KG1 (cell line): ENCODE measurements at regions not wholly inside any gene's neighbourhood (a gene's known extent, or its start where the extent isn't known, plus 50 kb on each side); places are given as distances from the start of the nearest gene placed in this dataset.
"Not testable (repeated sequence)": the region's sequence is repeated elsewhere in the genome, so short reads cannot be mapped to it uniquely, and the experiment has no call there.

ENCODE experiments used
- DNase-seq: peaks from one replicate; lab custom pipeline; 2025; lab: John Stamatoyannopoulos, UW

DNA sequence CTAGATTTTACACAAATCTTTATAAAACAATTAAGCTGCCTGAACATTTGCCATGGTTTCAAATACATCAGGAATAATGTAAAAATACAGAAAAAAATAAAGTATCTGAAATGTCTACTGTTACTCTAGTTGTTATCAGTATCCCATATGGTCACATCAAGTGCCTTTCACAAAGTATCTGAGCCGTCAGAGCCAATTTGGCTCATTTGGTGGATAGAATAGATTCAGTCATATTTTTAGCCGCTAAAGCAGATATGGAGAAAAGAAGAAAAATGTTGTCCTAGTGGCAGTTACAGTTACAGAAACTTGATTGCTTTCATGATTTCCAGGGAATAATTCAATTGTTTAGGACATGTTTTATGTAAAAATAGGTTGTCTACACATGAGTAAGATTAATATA, 641.1 kb downstream of the RAPGEF2 start:
- DNase-seq = no peak

DNA sequence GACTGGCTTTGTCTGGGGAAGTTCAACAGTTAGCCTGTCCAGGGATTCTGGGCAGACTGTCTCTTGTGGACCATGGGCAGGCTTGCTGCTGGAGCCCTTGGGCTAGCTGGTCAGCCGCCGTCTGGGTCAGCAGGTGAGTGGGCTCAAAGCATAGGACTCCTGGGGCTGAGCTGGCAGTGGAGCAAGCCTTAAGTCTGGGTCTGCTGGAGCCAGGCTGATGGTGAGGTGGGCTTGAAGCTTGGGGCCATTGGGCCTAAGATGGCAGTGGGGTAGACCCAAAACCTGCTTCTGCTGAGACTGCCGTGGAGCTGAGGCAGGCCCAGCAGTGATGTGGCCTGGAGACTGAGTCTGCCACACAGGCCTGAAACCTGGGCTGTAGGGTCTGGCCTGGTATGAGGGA, 645.1 kb downstream of the RAPGEF2 start:
- no peak for DNase-seq

DNA sequence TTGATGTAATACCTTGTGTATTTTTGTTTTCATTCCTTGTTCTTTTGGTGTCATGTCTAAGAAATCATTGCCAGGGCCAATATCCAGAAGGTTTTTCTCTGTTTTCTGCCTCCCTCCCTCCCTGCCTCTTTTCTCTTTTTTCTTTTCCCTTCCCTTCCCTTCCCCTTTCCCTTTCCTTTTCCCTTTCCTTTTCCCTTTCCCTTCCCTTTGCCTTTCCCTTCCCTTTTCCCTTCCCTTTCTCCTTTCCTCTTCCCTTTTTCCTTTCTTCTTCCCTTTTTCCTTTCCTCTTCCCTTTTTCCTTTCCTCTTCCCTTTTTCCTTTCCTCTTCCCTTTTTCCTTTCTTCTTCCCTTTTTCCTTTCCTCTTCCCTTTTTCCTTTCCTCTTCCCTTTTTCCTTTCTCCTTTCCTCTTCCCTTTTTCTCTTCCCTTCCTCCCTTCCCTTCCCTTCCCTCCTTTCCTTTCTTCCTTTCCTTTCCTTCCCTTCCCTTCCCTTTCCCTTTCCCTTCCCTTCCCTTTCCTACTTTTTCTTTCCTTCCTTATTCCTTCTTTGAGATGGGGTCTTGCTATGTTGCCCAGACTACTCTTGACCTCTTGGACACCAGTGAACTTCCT, 646.1 kb downstream of the RAPGEF2 start:
- DNase-seq = no peak

DNA sequence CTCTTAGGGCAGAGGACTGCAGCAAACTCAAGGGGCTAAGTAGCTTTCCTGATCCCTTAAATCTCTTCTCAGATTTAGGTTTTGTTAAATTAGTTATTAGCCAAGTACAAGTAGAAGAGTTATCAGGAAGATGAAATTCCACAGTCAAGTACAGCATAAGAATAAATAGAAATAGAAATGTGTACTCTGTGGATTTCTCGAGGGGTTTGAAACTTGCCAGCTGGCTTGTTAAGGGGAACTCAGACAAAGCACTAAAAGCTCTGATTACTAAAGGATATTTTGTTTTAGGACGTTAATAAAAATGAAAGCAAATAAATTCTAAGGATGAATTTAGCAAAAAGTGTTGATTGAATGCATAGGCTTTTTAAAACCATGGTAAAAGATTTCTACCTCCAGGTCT, 654.6 kb downstream of the RAPGEF2 start:
- DNase-seq = no peak

DNA sequence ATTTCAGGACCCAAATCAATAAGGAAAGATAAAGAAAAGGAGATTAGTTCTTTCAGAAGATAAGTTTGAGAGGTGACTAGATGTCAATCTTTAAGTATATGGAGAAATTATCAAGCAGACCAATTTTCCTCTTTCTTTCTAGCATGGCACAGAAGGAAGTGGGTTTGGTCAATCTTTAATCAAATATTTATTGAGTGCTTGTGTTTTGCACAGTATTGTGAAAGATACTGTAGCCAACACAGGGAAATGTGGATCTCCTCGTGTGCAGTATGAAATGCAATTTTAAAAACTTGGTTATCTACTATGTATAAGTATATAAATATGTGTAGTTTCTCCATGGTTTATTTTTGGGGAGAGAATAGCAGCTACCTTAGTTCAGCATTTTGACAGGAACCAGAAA, 655.2 kb downstream of the RAPGEF2 start:
- no peak for DNase-seq

DNA sequence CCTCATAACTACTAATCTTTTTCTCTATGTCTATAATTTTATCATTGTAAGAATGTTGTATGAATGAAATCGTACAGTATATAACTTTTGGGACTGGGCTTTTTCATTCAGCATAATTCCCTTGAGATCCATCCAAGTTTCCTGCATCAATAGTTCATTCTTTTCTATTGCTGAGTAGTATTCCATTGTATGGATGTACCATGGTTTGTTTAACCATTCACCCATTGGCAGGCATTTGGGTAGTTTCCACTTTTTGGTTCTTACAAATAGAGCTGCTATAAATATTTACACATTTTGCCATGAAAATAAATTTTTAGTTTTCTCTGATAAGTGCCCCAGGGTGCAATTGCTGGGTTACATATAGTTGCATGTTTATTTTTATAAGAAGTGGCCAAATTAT, 659.8 kb downstream of the RAPGEF2 start:
- no peak for DNase-seq

DNA sequence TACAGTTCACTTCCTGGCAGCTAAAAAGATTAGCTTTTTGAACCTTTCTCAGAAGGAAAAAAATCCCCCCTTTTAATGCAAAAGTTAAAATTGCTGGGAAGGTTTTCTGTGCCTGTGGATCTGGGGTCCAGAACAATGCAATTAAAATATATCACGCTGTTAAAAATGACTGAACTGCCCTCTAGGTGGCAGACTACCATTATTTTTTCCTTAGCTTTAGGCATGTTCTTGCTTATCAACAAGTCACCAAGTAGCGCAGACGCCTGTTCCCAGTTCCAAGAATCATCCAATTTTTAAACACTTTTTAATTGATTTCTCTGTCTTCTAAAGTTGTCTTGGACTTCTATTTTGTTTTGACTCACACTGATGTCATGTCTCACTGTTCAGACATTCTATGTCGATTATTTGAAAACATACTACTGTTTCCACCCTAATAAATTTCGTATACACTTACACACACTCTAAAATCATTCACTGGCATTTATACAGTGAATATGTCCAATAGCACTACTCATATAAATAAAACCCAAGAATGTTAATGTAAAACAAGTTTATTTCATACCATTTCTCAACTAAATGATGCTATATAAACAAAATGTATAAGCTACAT, 661.6 kb downstream of the RAPGEF2 start:
- DNase-seq = no peak

DNA sequence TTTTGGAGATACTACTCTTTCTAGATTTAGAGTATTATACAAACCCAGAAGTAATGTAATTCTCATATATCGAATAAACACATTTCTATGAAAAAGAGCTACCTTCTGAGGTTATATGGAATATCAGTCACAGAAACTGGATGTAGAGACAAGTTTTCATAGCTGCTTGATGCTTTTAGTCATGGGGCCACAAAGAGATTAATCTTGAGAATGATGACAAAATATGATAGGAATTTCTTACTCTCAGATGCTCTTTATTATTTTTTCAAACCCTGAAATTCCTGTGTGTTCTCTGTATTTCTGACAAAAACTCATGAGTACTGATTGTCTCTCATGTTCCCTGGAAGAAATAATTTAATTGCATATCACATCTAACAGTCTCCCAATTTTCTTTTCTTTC, 662.5 kb downstream of the RAPGEF2 start:
- no peak for DNase-seq

DNA sequence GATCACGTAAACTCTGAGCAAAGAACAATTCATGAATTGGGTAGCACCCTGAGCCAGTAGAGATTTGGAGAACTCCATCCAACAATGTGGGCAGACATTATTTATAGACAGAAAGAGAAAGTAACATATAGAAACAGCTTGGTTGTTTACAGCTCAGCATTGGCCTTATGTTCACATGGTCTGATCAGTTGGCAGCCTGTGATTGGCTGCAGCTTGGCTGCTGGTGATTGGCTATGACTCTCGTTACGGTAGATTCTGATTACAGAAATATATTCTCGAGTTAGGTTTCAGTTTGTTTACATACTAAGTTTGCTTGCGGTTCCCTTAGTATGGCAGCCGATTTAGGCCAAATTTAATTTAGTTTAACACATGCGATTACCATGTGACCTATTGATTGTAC, 663.4 kb downstream of the RAPGEF2 start:
- DNase-seq = no peak

DNA sequence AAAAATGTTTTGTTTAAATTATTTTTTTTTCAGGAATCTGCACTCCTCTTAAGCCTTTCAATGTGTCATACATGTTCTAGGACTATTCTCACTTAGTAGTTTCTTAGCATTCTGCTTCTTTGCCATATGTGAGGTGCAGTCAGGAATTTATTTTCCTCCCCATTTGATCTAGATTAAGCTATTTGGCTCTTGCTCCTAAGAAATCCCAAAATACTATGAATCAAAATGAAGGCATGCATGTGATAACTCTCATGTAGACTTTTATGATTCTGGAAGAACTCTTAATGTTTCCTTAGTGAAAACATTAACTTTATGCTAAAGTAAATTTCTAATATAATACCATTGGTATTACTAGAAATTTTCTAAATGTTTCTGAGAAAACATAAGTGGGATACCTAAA, 664.5 kb downstream of the RAPGEF2 start:
- DNase-seq = no peak

DNA sequence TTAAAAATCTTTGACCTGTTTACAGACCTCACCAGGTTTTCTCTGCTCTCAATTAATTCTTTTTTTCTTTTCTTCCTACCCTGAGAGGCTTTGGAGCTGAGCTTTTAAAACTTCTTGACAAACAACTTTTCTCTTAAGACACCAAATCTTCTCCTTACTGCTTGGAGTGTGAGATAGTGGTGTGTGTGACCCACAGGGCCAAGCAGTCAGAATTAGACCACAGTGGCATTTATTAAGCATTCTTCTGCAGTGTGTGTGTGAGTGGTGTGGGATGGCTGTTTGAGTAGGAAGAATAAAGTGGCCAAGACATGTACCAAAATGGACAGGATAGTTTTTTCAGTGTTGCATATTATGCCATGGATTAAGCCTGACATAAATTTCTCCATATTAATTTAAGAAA, 665.1 kb downstream of the RAPGEF2 start:
- DNase-seq = no peak

DNA sequence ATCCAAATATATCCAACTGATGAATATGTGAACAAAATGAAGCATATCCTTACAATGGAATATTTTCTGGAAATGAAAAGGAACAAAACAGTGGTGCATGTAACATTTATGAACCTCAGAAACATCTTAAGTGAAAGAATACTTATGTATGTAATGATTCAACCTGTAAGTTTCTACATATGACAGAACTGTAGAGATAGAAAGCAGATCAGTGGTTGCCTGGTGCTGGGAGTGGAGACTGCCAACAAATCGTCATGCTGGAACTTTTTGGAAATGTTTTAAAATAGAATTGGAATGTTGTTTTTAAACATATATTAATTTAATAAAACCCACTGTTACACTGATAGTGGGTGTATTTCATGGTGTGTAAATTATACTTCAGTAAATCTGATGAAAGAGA, 667.5 kb downstream of the RAPGEF2 start:
- DNase-seq = no peak

DNA sequence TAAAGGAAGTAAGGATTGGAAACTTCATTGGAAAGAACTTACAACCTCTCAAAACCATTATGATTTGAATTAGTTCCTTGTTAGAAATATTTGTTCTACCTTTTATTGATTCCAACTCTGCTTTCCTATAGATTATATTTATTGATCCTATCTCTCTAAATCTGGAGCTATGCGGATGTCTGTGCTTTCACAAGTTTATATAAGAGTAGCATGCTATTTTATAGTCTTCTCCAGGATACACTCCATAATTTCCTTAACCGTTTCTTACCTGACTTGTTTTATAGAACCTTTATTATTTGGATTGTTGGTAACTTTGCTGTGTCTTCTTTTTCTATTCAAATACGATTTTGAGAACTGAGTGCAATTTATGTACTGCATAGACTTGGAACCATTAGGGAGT, 668.1 kb downstream of the RAPGEF2 start:
- no peak for DNase-seq

DNA sequence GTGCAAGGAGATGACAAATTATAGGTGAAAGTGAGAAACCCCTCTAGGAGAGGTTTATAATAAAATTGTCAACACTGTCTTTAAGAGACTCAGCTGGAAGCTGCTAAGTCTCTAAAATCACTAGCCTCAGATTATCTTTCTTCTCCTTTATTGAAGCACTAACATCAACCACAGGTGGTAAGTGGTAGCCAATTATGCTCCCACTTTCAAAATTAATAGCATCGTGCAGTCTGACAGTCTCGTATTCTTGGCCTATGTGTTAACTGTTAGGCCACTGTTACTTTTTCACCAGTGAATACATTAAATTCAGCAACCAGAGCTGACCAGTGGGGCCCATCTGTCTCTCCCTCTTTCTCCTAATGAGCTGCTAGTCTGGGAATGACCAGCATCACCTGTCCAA, 674.1 kb downstream of the RAPGEF2 start:
- DNase-seq = no peak

DNA sequence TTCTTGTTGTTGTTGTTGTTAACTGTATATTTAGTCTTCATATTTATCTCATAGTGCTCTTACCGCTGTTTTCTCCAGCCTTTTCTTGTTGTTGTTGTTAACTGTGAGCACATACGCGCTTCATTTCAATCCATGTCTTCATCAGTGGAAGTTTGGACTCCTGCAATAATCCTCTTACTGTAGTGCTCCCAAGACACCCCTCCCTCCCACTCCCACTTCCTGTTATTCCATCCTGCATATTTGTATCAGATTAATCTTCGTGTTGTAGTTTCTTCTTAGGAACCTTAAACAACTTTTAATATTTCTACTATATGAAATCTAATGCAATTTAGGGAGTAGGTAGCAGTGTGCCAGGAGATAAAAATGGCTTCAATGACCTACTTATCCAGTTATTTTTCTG, 674.8 kb downstream of the RAPGEF2 start:
- no peak for DNase-seq

DNA sequence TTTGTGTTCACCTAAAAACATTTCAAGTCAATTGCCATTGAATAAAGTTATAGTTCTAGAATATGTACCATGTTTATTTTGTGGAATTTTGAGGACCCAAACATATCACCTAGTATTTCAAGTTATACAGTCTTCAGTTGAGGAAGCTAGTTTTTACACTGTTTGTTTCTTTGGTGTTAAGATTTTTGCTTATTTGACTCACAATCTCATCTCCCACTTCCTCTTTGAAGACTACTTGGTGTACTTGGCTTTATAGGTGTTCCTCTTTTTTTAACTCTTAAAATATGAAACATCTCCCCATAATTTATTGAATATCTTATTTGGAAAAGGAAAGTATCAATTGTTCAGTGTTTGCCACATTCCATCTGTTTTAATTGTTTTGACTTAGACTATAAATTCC, 675.4 kb downstream of the RAPGEF2 start:
- DNase-seq = no peak

DNA sequence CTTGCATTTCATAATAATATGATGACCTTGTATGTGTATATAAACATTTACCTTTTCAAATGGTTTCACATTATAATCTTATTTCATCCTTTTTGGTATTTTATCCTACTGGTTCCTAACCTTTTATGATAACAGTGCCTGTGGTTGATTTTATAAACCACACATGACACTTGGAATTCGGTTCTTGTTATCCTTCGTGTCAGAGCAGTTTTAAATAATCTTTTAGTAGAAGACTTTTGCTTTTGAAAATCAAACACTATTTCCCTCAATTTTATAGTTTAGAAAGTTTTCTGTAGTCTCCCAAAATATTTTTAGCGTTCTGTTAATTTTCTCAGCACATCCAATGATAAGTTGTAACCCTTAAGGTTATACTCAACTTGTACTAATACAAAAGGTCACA, 676.8 kb downstream of the RAPGEF2 start:
- no peak for DNase-seq

DNA sequence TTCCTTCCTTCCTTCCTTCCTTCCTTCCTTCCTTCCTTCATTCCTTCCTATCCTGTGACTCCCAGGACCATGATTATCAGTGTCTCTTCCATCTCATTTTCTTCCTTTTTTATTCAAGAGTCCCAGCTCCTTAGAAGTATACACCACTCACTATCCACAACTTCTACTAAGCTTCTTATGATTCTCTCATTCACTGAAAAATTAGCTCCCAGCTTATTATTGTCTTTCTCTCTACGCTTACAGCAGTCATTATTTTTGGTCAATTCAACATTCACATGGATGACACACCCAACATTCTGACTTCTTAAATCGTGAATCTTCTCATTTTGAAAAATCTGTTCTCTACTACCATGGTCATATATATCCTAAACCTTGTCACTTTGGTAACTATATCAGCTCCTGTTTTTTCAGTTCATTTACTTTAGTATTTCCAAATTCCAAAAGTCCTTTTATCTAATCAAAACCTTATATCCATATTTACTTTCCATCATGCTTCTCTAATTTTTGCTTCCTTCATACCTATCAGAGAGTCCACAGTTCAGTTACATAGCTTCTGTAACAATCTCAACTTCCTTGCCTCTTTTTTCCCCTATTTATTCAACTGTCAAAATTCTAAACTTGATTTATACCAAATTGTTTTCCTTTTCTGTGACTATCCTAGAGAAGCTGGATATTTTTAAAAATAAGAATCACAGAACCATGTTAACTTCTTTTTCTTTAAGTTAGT, 677.5 kb downstream of the RAPGEF2 start:
- no peak for DNase-seq

DNA sequence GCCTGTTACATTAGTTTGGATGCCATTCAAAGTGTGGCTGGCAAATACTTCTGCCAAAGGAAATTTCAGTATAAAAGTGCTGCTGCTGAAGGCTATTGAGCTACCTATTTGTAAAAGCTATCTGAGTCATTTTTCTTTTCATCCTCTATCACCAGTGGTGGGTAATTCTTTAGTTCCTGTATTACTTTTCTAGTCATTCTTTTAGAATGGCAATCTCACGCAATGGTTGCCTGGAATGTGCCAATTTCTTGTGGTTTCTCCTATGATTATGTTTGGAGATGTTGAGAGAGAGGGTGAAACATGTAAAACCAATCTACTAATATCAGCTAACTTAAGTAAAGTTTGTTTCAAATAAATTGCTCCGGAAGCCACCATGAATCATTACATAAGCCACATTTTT, 685.0 kb downstream of the RAPGEF2 start:
- no peak for DNase-seq

DNA sequence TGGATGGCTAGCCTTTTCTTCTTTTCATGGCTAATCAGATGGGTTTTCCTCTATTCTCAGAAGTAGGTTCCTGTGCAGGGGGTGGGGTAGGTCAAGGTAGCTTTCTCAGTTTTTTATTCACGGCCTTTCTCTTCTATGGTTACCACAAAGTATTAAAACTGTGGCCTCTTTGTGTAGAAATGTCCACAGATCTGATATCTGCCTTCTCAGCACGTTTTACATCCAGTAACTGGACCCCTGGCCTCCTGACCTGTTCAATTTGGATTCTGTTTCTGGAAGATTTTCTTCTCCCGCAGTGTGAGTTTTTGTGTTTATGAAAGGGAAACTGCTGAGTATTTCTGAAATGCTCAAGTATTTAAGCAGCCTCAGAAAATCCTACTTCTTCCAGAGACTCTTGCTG, 688.5 kb downstream of the RAPGEF2 start:
- no peak for DNase-seq

DNA sequence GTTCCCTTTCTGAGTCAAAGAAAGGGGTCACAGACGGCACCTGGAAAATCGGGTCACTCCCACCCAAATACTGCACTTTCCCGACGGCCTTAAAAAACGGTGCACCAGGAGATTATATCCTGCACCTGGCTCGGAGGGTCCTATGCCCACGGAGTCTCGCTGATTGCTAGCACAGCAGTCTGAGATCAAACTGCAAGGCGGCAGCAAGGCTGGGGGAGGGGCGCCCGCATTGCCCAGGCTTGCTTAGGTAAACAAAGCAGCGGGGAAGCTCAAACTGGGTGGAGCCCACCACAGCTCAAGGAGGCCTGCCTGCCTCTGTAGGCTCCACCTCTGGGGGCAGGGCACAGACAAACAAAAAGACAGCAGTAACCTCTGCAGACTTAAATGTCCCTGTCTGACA, 701.7 kb downstream of the RAPGEF2 start:
- DNase-seq = not testable (repeated sequence)

DNA sequence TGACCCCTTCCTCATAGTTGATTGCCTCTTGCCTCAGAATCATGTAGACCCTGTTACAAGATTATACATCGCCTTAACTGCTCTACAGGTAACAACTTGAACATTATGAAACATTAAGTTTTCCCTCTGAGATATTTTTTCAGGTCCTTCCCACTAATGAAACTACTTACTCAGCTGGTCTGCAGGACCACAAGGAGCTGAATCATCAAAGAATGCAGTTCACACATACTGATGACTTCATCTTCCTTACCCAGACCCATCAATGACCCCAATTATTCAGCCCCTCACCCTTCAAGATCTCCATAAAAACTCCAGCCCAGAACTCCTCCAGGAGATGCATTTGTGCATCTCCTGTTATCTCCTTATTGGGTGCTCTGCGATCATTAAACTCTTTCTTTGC, 720.9 kb downstream of the RAPGEF2 start:
- DNase-seq = no peak

DNA sequence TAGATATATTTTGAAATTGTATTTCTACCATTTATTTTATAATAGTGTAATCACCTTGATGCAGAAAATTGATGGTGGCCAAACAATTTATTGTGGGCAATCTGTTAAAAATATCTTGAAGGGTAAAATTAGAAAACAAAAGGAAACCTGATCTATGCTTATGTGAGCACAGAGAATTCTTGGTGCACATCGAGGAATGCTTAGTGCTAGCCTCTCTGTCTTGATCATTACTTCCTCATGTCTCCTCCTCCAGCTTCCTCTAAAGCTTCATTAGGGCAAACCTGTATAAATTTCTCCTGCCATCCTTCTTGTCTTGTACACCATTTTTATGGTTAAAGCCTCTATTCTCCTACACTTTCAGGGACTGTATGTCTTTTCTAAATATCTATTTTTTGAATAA, 725.8 kb downstream of the RAPGEF2 start:
- DNase-seq = no peak

DNA sequence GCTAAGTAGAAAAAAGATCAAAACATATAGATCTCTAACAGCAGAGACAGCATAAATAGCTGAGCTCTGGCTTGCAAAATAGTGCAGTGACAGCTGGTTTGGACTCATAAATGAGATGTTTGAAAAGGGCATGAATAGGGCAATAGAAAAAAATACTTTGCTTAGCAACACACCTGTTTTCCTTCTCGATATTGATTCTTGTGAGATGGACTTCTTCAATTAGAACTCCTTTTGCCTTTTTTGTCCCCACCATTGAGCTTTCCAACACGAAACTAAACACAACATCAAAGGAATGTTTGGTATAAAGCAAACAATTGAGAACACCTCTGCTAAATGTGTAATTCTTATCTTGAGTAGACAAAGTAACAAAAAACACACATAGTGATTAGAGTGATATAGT, 726.3 kb downstream of the RAPGEF2 start:
- no peak for DNase-seq
